BE2C (cell line): ENCODE measurements at regions not wholly inside any gene's neighbourhood (a gene's known extent, or its start where the extent isn't known, plus 50 kb on each side); places are given as distances from the start of the nearest gene placed in this dataset.

Source experiments
- DNase-seq: peaks from one replicate; pipeline ENCODE4 v3.0.0-alpha.2; 2020
- H3K27me3 ChIP-seq: fragments of 250-450 bp; sonication (Bioruptor Pico); 2 replicates; pipeline ENCODE4 v1.5.1; 2020; ENCODE audit warnings: mild to moderate bottlenecking
- H3K36me3 ChIP-seq: fragments of 250-450 bp; sonication (Bioruptor Pico); 2 replicates; pipeline ENCODE4 v1.5.1; 2020; ENCODE audit warnings: mild to moderate bottlenecking
- H3K4me1 ChIP-seq: fragments of 250-450 bp; sonication (Bioruptor Pico); 2 replicates; pipeline ENCODE4 v1.5.1; 2020
- H3K4me3 ChIP-seq: 2 replicates; pipeline ENCODE4 v1.5.1; 2011; ENCODE audit warnings: low read depth, low read length
- H3K9me3 ChIP-seq: fragments of 250-450 bp; sonication (Bioruptor Pico); 2 replicates; pipeline ENCODE4 v1.5.1; 2020
- CTCF ChIP-seq: IDR thresholded peaks from 2 replicates; pipeline ENCODE4 v1.5.1; 2012; ENCODE audit warnings: mild to moderate bottlenecking, low read depth, low read length

DNA sequence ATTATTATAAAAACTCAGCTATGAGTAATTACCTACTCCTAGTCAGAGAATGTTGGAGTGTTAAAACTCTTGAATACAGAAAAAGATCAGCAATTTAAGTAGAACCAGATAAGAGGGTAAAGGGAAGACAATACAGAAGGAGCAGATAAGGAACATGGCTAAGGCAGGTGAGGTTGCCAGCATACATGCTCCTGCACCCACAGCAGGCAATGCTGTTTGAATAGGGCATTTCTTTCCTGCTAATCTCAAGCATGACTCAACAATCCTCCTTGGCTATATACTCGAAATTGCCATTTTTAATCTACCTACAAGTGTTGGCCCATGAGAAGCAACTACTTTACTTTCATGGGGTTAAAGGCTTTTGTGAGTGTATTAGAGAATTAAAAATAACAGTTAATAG, 494.5 kb downstream of the DIPK2A start:
- Histone ChIP-seq H3K4me1 (no peaks in the 10 kb centered on the region), H3K36me3 (no peaks in the 10 kb centered on the region), H3K9me3 (no peaks in the 10 kb centered on the region), H3K27me3 (no peaks in the 10 kb centered on the region; the same call in 1 of the 2 replicates), H3K4me3 (no peak overlapping the region)
- no peak for DNase-seq
- no peak for TF ChIP-seq CTCF

GRCh38 chr3:144466540-144466939, 494.9 kb downstream of the DIPK2A start:
- H3K9me3 ChIP-seq = no peaks in the 10 kb centered on the region
- H3K36me3 ChIP-seq = no peaks in the 10 kb centered on the region
- DNase-seq = no peak
- no peaks in the 10 kb centered on the region; the same call in 1 of the 2 replicates for H3K27me3 ChIP-seq
- H3K4me1 ChIP-seq = no peaks in the 10 kb centered on the region
- no peak for TF ChIP-seq CTCF
- no peak overlapping the region for H3K4me3 ChIP-seq

DNA sequence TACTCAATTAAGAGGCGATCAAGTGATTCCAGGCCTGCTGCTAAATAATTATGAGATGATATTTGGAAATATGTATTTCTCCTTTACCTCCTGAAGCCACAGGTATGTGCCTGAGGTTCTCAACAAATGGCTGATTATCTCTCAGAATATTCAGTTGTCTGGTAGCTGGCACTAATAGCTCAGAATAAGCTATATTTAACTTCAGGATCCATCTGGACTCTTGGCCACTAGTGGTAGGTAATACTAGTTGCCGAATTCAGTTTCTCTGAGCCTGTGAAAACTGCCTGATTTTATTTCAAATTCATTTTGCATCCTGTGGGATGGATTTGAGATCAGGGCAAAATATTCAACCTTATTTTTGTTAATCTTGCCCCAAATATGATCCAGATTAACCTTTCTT, 499.0 kb downstream of the DIPK2A start:
- no peak overlapping the region for H3K4me3 ChIP-seq
- no peak for DNase-seq
- no peak for TF ChIP-seq CTCF
- H3K27me3 ChIP-seq = no peaks in the 10 kb centered on the region
- no peaks in the 10 kb centered on the region for H3K9me3 ChIP-seq
- no peaks in the 10 kb centered on the region for H3K36me3 ChIP-seq
- no peaks in the 10 kb centered on the region for H3K4me1 ChIP-seq

DNA sequence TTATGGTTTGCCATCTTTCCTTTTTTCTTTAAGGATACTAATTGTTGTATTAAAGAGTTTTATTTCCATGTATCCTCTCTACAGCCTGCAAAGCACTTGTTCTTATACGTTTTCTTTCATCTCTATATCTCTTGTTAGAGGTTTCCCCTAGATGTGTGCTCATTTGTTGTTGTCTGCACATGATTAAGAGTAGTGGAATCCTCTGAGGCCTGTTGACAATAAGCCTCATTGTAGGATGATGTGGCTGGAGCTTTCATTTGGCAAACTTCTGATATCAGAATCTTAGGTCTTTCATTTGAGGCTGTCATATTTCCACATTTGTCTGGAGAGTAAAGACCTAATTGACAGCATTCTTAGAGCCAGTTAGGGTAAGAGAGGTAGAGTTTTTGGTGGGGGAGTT, 506.0 kb downstream of the DIPK2A start:
- H3K4me3 ChIP-seq = no peak overlapping the region
- no peaks in the 10 kb centered on the region for H3K4me1 ChIP-seq
- no peaks in the 10 kb centered on the region for H3K9me3 ChIP-seq
- no peaks in the 10 kb centered on the region for H3K36me3 ChIP-seq
- TF ChIP-seq CTCF = no peak
- H3K27me3 ChIP-seq = no peaks in the 10 kb centered on the region
- DNase-seq = no peak

- H3K36me3 ChIP-seq = no peaks in the 10 kb centered on the region
Measured at GRCh38 chr3:144480416-144480919, 508.8 kb downstream of the DIPK2A start.

DNA sequence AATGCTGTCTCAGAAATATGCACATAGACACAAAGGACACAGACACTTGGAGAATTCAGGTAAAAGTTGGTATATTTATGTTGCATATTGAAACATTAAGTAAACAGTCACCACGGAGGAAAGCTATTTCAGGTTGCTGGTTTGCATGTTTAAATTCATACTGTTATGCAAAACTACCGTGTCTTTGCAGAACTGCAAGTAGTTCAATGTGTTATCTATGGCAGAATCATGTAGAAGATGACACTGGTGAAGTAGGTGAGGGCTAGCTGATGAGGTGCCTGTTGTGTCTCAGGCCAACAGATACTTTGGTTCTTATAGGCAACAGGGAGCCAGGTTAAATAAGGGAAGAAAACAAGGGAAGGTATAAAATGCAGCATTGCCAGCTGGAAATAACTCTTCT, 511.3 kb downstream of the DIPK2A start:
- TF ChIP-seq CTCF = no peak
- Histone ChIP-seq H3K4me3 (no peak overlapping the region), H3K9me3 (no peaks in the 10 kb centered on the region), H3K4me1 (no peaks in the 10 kb centered on the region), H3K27me3 (no peaks in the 10 kb centered on the region), H3K36me3 (no peaks in the 10 kb centered on the region)
- no peak for DNase-seq

More at GRCh38 chr3:144480416-144480919, 508.8 kb downstream of the DIPK2A start:
- no peak overlapping the region for H3K4me3 ChIP-seq
- TF ChIP-seq CTCF = no peak
- H3K9me3 ChIP-seq = no peaks in the 10 kb centered on the region
- no peak for DNase-seq
- no peaks in the 10 kb centered on the region for H3K27me3 ChIP-seq
- no peaks in the 10 kb centered on the region for H3K4me1 ChIP-seq
